Left cardiac atrium (tissue), 4 donors: ENCODE measurements at regions not wholly inside any gene's neighbourhood (a gene's known extent, or its start where the extent isn't known, plus 50 kb on each side); places are given as distances from the start of the nearest gene placed in this dataset.
"Not testable (repeated sequence)": the region's sequence is repeated elsewhere in the genome, so short reads cannot be mapped to it uniquely, and the experiment has no call there.

ENCODE experiments used
- ATAC-seq, 2 donors: fragments of 200-7000 bp; cut with Tn5 transposase; one replicate each; pipeline ENCODE4 v1.9.1; 2020; ENCODE audit warnings: mild to moderate bottlenecking in 2 of 2, moderate library complexity in 2 of 2
- DNase-seq: peaks from one replicate; pipeline ENCODE4 v3.0.0-alpha.2; 2020
- intact Hi-C, 2 donors: fragments of 100-400 bp; cut with DNase I; formaldehyde crosslinking; loops; one replicate each; pipeline versions ENCODE4 v1.14.1 to v1.15.1; 2022 to 2023
- donor health status: DM: no; HTN: yes; CAD: no.
- donor health status: DM: no; HTN: yes; CAD: no; lungs with severe emphysema.
- donor health status: DM: yes; HTN: yes; CAD: no.
- donor health status: Dilated cardiomyopathy.

- ATAC-seq: no peak
- intact Hi-C loops: no loop called here
- DNase-seq: no peak
Measured at GRCh38 chr21:23633447-23633940, 1973.8 kb downstream of the MRPL39 start.

GRCh38 chr21:23624281-23624680, 1983.0 kb downstream of the MRPL39 start:
- ATAC-seq: no peak
- no peak for DNase-seq
- intact Hi-C loops: no loop called here

GRCh38 chr21:23613014-23613413, 1994.3 kb downstream of the MRPL39 start:
- DNase-seq: no peak
- intact Hi-C loops: no loop called here
- no peak for ATAC-seq

- DNase-seq (no peak), ATAC-seq (no peak)
- intact Hi-C loops: no loop called here
Measured at GRCh38 chr21:23612210-23612609, 1995.1 kb downstream of the MRPL39 start.

GRCh38 chr21:23607782-23608431, 1999.4 kb downstream of the MRPL39 start:
- ATAC-seq: no peak
- DNase-seq: no peak
- intact Hi-C loops: no loop called here

GRCh38 chr21:23601549-23601948, 2005.7 kb downstream of the MRPL39 start:
- ATAC-seq (no peak), DNase-seq (no peak)
- intact Hi-C loops: no loop called here

- intact Hi-C loops: no loop called here
- DNase-seq: no peak
- ATAC-seq: no peak
Measured at GRCh38 chr21:23593582-23593981, 2013.7 kb downstream of the MRPL39 start.

GRCh38 chr21:23585419-23585818, 2021.9 kb downstream of the MRPL39 start:
- DNase-seq: no peak
- intact Hi-C loops: no loop called here
- no peak for ATAC-seq

GRCh38 chr21:23579573-23579972, 2027.7 kb downstream of the MRPL39 start:
- ATAC-seq (no peak), DNase-seq (no peak)
- intact Hi-C loops: no loop called here

GRCh38 chr21:23578027-23578426, 2029.3 kb downstream of the MRPL39 start:
- DNase-seq (no peak), ATAC-seq (no peak)
- intact Hi-C loops: no loop called here

GRCh38 chr21:23574932-23575331, 2032.3 kb downstream of the MRPL39 start:
- no peak for DNase-seq
- intact Hi-C loops: no loop called here
- ATAC-seq: no peak

- DNase-seq, intact Hi-C loops, ATAC-seq: not testable (repeated sequence)
Measured at GRCh38 chr21:23548924-23549323, 2058.4 kb downstream of the MRPL39 start.

- ATAC-seq (peak in 1 of 2 donors; percentile 82), DNase-seq (peak; percentile 17)
- intact Hi-C loops: no loop called here
Measured at GRCh38 chr21:23543333-23543732, 2063.9 kb downstream of the MRPL39 start.

- ATAC-seq (no peak), DNase-seq (no peak)
- intact Hi-C loops: no loop called here
Measured at GRCh38 chr21:23542097-23542496, 2065.2 kb downstream of the MRPL39 start.

GRCh38 chr21:23541571-23541970, 2065.7 kb downstream of the MRPL39 start:
- ATAC-seq: no peak
- intact Hi-C loops: no loop called here
- no peak for DNase-seq

- DNase-seq (no peak), ATAC-seq (no peak)
- intact Hi-C loops: no loop called here
Measured at GRCh38 chr21:23534850-23535249, 2072.4 kb downstream of the MRPL39 start.

- intact Hi-C loops: no loop called here
- ATAC-seq: no peak
- no peak for DNase-seq
Measured at GRCh38 chr21:23531444-23531843, 2075.8 kb downstream of the MRPL39 start.

- intact Hi-C loops: no loop called here
- no peak for ATAC-seq
- no peak for DNase-seq
Measured at GRCh38 chr21:23524685-23525084, 2082.6 kb downstream of the MRPL39 start.

- DNase-seq (no peak), ATAC-seq (no peak)
- intact Hi-C loops: no loop called here
Measured at GRCh38 chr21:23522751-23523150, 2084.5 kb downstream of the MRPL39 start.

- DNase-seq (no peak), ATAC-seq (no peak)
- intact Hi-C loops: no loop called here
Measured at GRCh38 chr21:23507501-23507900, 2099.8 kb downstream of the MRPL39 start.

- ATAC-seq (no peak), DNase-seq (no peak)
- intact Hi-C loops: no loop called here
Measured at GRCh38 chr21:23496729-23497128, 2110.6 kb downstream of the MRPL39 start.

GRCh38 chr21:23488245-23488644, 2119.0 kb downstream of the MRPL39 start:
- intact Hi-C loops: no loop called here
- no peak for DNase-seq
- no peak for ATAC-seq
